Neural progenitor cell (in vitro differentiated cells): ENCODE measurements at regions not wholly inside any gene's neighbourhood (a gene's known extent, or its start where the extent isn't known, plus 50 kb on each side); places are given as distances from the start of the nearest gene placed in this dataset.

Source experiments
- DNase-seq: peaks from one replicate; pipeline ENCODE4 v3.0.0-alpha.2; 2016; ENCODE audit warnings: low spot score
- H2AFZ ChIP-seq: fragments of 200-600 bp; sonication (generic); replicated peaks from 2 replicates; pipeline ENCODE4 v1.6.1; 2016; ENCODE audit warnings: antibody characterized with exemption
- H3F3A ChIP-seq: fragments of 200-600 bp; sonication (generic); 2 replicates; pipeline ENCODE4 v1.6.1; 2016; ENCODE audit warnings: antibody characterized with exemption, low read depth
- H3K27ac ChIP-seq: fragments of 200-600 bp; sonication (generic); 2 replicates; pipeline ENCODE4 v1.5.1; 2016; ENCODE audit warnings: mild to moderate bottlenecking
- H3K27me3 ChIP-seq: fragments of 200-600 bp; sonication (generic); 2 replicates; pipeline ENCODE4 v1.6.1; 2016; ENCODE audit warnings: mild to moderate bottlenecking, moderate library complexity
- H3K36me3 ChIP-seq: fragments of 200-600 bp; sonication (generic); 2 replicates; pipeline ENCODE4 v1.5.1; 2016
- H3K4me1 ChIP-seq: fragments of 200-600 bp; sonication (generic); 2 replicates; pipeline ENCODE4 v1.6.1; 2016; ENCODE audit warnings: mixed run types
- H3K4me2 ChIP-seq: fragments of 200-600 bp; sonication (generic); 2 replicates; pipeline ENCODE4 v1.6.1; 2016
- H3K4me3 ChIP-seq: fragments of 200-600 bp; sonication (generic); 2 replicates; pipeline ENCODE4 v1.5.1; 2016
- H3K79me2 ChIP-seq: fragments of 200-600 bp; sonication (generic); 2 replicates; pipeline ENCODE4 v1.6.1; 2016; ENCODE audit warnings: low read depth
- H3K9ac ChIP-seq: fragments of 200-600 bp; sonication (generic); 2 replicates; pipeline ENCODE4 v1.6.1; 2016
- H3K9me3 ChIP-seq: fragments of 200-600 bp; sonication (generic); 2 replicates; pipeline ENCODE4 v1.5.1; 2016; ENCODE audit warnings: low read depth
- H4K20me1 ChIP-seq: fragments of 200-600 bp; sonication (generic); 2 replicates; pipeline ENCODE4 v1.6.1; 2016; ENCODE audit warnings: low read depth
- H3K27ac Mint-ChIP-seq: 3 replicates; pipeline ENCODE4 v1.8.0; 2021; ENCODE audit warnings: mixed read lengths
- H3K27me3 Mint-ChIP-seq: 2 replicates; pipeline ENCODE4 v1.8.0; 2022; ENCODE audit warnings: low read depth, mild to moderate bottlenecking, inconsistent platforms, moderate library complexity, mixed read lengths; ENCODE audit not compliant: insufficient read depth
- H3K36me3 Mint-ChIP-seq: 3 replicates; pipeline ENCODE4 v1.8.0; 2021; ENCODE audit warnings: mixed read lengths
- H3K4me1 Mint-ChIP-seq: 3 replicates; pipeline ENCODE4 v1.8.0; 2021; ENCODE audit warnings: mixed read lengths
- H3K4me3 Mint-ChIP-seq: 3 replicates; pipeline ENCODE4 v1.8.0; 2021; ENCODE audit warnings: mild to moderate bottlenecking, moderate library complexity, mixed read lengths
- H3K9me3 Mint-ChIP-seq: 3 replicates; pipeline ENCODE4 v1.8.0; 2020; ENCODE audit warnings: mixed read lengths
- CTCF ChIP-seq: fragments of 200-600 bp; sonication (generic); IDR thresholded peaks from 2 replicates; pipeline ENCODE4 v1.5.1; 2017; ENCODE audit warnings: antibody characterized with exemption, mild to moderate bottlenecking
- EZH2 ChIP-seq: fragments of 200-600 bp; sonication (generic); IDR thresholded peaks from 2 replicates; pipeline ENCODE4 v1.6.1; 2017; ENCODE audit warnings: antibody characterized with exemption, mild to moderate bottlenecking, moderate library complexity
- EZH2phosphoT487 ChIP-seq: fragments of 200-600 bp; sonication (generic); IDR thresholded peaks from 2 replicates; pipeline ENCODE4 v1.6.1; 2017; ENCODE audit warnings: antibody characterized with exemption

GRCh38 chr16:64545768-64546167 lies 576.1 kb downstream of the CDH11 start:
- Mint-ChIP-seq H3K4me3 (no peak overlapping the region), H3K27ac (no peak overlapping the region), H3K4me1 (peaks cover 7% of the 10 kb centered on the region), H3K36me3 (no peaks in the 10 kb centered on the region), H3K9me3 (peaks cover 4% of the 10 kb centered on the region), H3K27me3 (peaks cover 5% of the 10 kb centered on the region)
- H3K4me3 ChIP-seq, result no peak overlapping the region
- no peak for DNase-seq
- H4K20me1 ChIP-seq, result no peaks in the 10 kb centered on the region
- H3K9ac ChIP-seq, result no peak overlapping the region
- no peak for TF ChIP-seq EZH2
- TF ChIP-seq EZH2phosphoT487, result no peak
- TF ChIP-seq CTCF, result no peak
- H3K4me2 ChIP-seq, result no peak overlapping the region
- H3K79me2 ChIP-seq, result no peaks in the 10 kb centered on the region
- no peaks in the 10 kb centered on the region for H3K9me3 ChIP-seq
- H3K27me3 ChIP-seq, result no peaks in the 10 kb centered on the region
- H3F3A ChIP-seq, result peaks cover 15% of the 10 kb centered on the region
- H2AFZ ChIP-seq, result no peak overlapping the region
- H3K27ac ChIP-seq, result no peak overlapping the region
- H3K36me3 ChIP-seq, result peaks cover 5% of the 10 kb centered on the region
- H3K4me1 ChIP-seq, result peaks cover 20% of the 10 kb centered on the region

- Histone ChIP-seq H3K27ac (peak overlapping the region; percentile 56), H3K9ac (no peak overlapping the region), H4K20me1 (no peaks in the 10 kb centered on the region), H3K4me3 (no peak overlapping the region), H3K27me3 (no peaks in the 10 kb centered on the region), H3K9me3 (no peaks in the 10 kb centered on the region), H3K4me1 (peaks cover 20% of the 10 kb centered on the region), H3F3A (peaks cover 15% of the 10 kb centered on the region), H3K36me3 (peaks cover 5% of the 10 kb centered on the region), H3K4me2 (peak overlapping the region; percentile 16), H3K79me2 (no peaks in the 10 kb centered on the region), H2AFZ (no peak overlapping the region)
- peaks cover 4% of the 10 kb centered on the region for H3K9me3 Mint-ChIP-seq
- DNase-seq, result peak; percentile 65
- peaks cover 7% of the 10 kb centered on the region for H3K4me1 Mint-ChIP-seq
- H3K4me3 Mint-ChIP-seq, result no peak overlapping the region
- H3K27me3 Mint-ChIP-seq, result peaks cover 5% of the 10 kb centered on the region
- H3K27ac Mint-ChIP-seq, result peak overlapping the region; percentile 57
- no peaks in the 10 kb centered on the region for H3K36me3 Mint-ChIP-seq
- no peak for TF ChIP-seq EZH2phosphoT487
- no peak for TF ChIP-seq CTCF
- TF ChIP-seq EZH2, result no peak
Measured at GRCh38 chr16:64544859-64545258, 577.0 kb downstream of the CDH11 start.

- H3K4me1 ChIP-seq, result peaks cover 20% of the 10 kb centered on the region
- no peak overlapping the region for H3K27ac ChIP-seq
- H3K4me2 ChIP-seq, result no peak overlapping the region
- Mint-ChIP-seq H3K4me1 (peaks cover 7% of the 10 kb centered on the region), H3K4me3 (no peak overlapping the region), H3K36me3 (no peaks in the 10 kb centered on the region), H3K9me3 (peaks cover 4% of the 10 kb centered on the region), H3K27ac (no peak overlapping the region), H3K27me3 (peaks cover 5% of the 10 kb centered on the region)
- no peaks in the 10 kb centered on the region for H4K20me1 ChIP-seq
- H3K79me2 ChIP-seq, result no peaks in the 10 kb centered on the region
- no peaks in the 10 kb centered on the region for H3K27me3 ChIP-seq
- no peak overlapping the region for H3K4me3 ChIP-seq
- DNase-seq, result no peak
- H3K9me3 ChIP-seq, result no peaks in the 10 kb centered on the region
- peaks cover 5% of the 10 kb centered on the region for H3K36me3 ChIP-seq
- peaks cover 15% of the 10 kb centered on the region for H3F3A ChIP-seq
- TF ChIP-seq EZH2phosphoT487, result no peak
- no peak for TF ChIP-seq EZH2
- TF ChIP-seq CTCF, result no peak
- H3K9ac ChIP-seq, result no peak overlapping the region
- H2AFZ ChIP-seq, result no peak overlapping the region
Measured at GRCh38 chr16:64543441-64543840, 578.4 kb downstream of the CDH11 start.
